NAMALWA (cell line): ENCODE measurements at regions not wholly inside any gene's neighbourhood (a gene's known extent, or its start where the extent isn't known, plus 50 kb on each side); places are given as distances from the start of the nearest gene placed in this dataset.

Source experiments
- DNase-seq: peaks from one replicate; pipeline ENCODE4 v3.0.0-alpha.2; 2015; ENCODE audit warnings: low spot score

- DNase-seq = no peak
These were observed 86.9 kb upstream of the MSX1 start for GRCh38 chr4:4772534-4772933.

- no peak for DNase-seq
These were observed 88.3 kb upstream of the MSX1 start for GRCh38 chr4:4771160-4771559.

- DNase-seq = no peak
These were observed 88.9 kb upstream of the MSX1 start for GRCh38 chr4:4770610-4771009.

GRCh38 chr4:4766564-4766963, 92.9 kb upstream of the MSX1 start:
- DNase-seq = no peak

GRCh38 chr4:4765811-4766210, 93.7 kb upstream of the MSX1 start:
- no peak for DNase-seq

GRCh38 chr4:4764558-4764905, 94.9 kb upstream of the MSX1 start:
- DNase-seq = no peak

- DNase-seq = no peak
These were observed 95.5 kb upstream of the MSX1 start for GRCh38 chr4:4763822-4764557.

- no peak for DNase-seq
These were observed 96.3 kb upstream of the MSX1 start for GRCh38 chr4:4762909-4763821.

GRCh38 chr4:4762300-4762699, 97.2 kb upstream of the MSX1 start:
- DNase-seq = no peak

- peak; percentile 53 for DNase-seq
These were observed 98.1 kb upstream of the MSX1 start for GRCh38 chr4:4761128-4761982.

- DNase-seq = no peak
These were observed 99.6 kb upstream of the MSX1 start for GRCh38 chr4:4759883-4760282.

- no peak for DNase-seq
These were observed 100.2 kb upstream of the MSX1 start for GRCh38 chr4:4759232-4759631.

GRCh38 chr4:4758681-4759080, 100.8 kb upstream of the MSX1 start:
- DNase-seq = no peak

- DNase-seq = peak; percentile 9
These were observed 104.2 kb upstream of the MSX1 start for GRCh38 chr4:4755306-4755705.

- no peak for DNase-seq
These were observed 104.8 kb upstream of the MSX1 start for GRCh38 chr4:4754641-4755040.

- peak; percentile 3 for DNase-seq
These were observed 105.8 kb upstream of the MSX1 start for GRCh38 chr4:4753643-4754042.

GRCh38 chr4:4752576-4753401, 106.7 kb upstream of the MSX1 start:
- no peak for DNase-seq

GRCh38 chr4:4752025-4752424, 107.4 kb upstream of the MSX1 start:
- DNase-seq = no peak

GRCh38 chr4:4750187-4750586, 109.3 kb upstream of the MSX1 start:
- DNase-seq = no peak

- no peak for DNase-seq
These were observed 110.3 kb upstream of the MSX1 start for GRCh38 chr4:4749137-4749536.

GRCh38 chr4:4746444-4746843, 113.0 kb upstream of the MSX1 start:
- DNase-seq = no peak

GRCh38 chr4:4740071-4740470, 119.4 kb upstream of the MSX1 start:
- no peak for DNase-seq
